ENCODE measurements at regions not wholly inside any gene's neighbourhood (a gene's known extent, or its start where the extent isn't known, plus 50 kb on each side); places are given as distances from the start of the nearest gene placed in this dataset.

- no peak for DNase-seq
Measured at GRCh38 chr2:71803398-71803797, 344.3 kb downstream of the CYP26B1 start.

GRCh38 chr2:71802556-71802955, 345.1 kb downstream of the CYP26B1 start:
- no peak for DNase-seq

DNA sequence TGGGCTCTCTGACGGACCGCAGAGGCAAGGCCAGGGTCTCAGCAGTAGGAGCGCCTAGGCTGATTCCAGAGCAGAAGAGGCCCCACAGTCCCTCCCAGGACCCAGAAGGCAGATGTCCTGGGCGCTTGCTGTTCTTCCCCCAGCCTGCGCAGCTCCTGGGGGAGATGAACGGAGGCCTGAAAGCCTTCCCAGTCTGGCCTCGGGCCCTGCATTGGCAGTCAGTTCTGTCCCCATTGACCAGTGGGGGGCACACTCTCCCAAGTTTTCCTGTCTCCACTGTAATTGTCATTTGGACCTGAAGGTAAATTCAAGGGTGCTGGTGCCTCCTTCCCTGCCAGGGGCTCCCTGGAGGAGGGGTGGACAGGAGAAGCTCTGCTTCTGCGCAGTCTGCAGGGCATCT, 345.7 kb downstream of the CYP26B1 start:
- peak; percentile 29 for DNase-seq

- DNase-seq: no peak
Measured at GRCh38 chr2:71801556-71801955, 346.1 kb downstream of the CYP26B1 start.

GRCh38 chr2:71800851-71801250, 346.8 kb downstream of the CYP26B1 start:
- DNase-seq: no peak

GRCh38 chr2:71800106-71800809, 346.9 kb downstream of the DYSF start:
- DNase-seq: no peak

DNA sequence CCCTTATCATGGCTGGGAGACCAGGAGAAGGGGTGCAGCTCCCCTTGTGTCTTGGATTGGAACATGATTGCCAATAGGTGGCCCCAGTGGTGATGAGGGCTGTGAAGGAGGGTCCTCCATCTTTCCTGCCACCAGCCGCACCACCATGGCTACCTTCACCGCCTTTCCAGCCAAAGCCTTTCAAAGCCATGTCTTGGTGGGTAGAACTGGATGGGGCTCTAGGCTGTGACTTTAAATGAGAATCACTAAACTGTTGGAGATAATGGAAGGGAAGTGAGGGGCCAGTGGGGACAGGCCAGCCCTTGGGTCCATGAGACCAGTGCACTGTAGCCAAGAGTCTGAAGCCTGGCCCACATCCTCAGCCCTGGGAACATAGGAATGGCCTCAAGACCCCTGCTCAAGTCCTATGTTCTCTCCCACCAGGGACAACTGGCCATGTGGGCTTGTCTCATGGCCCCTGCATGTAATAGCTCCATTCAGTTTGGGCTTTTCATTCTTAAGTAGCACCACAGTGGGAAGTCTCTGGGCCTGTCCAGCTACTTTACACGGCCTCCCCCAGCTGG, 345.7 kb downstream of the DYSF start:
- DNase-seq: no peak

- peak; percentile 68 for DNase-seq
Measured at GRCh38 chr2:71798266-71799012, 345.1 kb downstream of the DYSF start.

DNA sequence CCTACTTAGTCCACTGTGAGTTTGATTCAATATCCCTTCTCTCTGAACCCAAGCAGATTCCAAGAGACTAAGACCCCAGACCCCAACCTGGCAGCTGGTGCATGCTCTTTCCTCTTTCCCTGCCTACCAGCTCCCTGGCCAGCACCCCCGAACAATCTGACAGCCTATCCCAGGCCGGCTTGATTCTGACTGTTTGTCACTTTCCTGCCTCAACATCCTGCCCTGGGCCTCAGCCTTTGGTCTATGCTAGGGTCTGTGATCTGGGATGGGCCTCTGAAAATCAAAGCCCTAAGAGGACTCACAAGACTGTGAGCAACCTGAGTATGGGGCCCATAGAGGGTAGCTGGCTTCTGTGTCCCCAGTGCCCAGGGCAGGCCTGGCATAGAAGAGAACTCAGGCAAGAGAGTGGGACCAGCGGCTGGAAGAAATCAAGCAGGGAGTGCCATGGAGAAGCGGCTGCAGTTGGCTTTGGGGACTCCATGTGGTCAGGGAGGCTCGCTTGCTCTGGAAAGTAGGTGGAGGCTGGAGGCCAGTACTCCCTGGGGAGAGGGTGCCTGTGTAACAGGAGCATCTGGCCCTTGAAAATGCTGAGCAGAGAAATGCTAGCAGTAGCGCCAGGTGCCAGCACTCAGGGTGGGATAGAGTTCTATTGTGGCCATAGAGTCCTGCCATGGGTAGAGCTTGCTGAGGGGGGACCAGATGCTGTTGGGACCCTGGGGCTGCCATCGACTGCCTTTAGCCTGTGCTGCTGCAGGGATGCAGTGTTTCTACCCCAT, 343.9 kb downstream of the DYSF start:
- no peak for DNase-seq

DNA sequence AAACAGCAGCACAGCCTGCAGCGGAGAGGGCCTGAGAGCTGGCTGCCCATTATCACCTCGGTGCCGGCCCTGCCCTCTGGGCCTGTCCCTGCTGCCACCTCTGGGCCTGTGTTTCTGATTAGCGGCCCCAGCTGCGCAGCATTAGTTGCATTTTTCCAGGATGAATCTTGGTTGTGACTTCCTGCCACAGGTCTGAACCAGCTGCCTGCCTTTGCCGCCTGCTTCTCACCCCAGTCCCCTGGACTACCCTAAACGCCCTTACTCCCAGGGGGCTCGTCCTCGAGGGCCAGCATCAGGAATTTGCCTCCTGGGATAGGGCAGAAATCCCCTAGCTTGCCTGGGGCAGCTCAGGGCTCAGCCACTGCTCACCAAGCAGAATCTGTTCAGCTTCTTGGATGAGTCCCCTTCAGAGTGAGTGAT, 342.8 kb downstream of the DYSF start:
- no peak for DNase-seq

DNA sequence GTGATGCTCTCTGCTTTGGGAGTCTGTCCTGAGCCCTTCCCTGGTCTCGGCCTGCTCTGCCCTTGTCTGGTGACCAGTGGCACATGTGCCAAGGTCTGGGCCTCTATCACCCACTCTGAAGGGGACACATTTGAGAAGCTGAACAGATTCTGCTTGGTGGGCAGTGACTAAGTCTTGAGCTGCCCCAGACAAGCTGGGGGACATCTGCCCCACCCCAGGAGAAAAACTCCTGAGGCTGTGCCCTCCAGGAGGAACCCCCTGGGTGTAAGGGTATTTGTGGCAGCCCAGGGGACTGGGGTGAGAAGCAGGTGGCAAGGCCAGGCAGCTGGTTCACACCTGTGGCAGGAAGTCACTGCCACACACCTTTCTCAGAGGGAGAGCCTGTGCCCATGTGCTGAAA, 342.1 kb downstream of the DYSF start:
- DNase-seq: no peak

DNA sequence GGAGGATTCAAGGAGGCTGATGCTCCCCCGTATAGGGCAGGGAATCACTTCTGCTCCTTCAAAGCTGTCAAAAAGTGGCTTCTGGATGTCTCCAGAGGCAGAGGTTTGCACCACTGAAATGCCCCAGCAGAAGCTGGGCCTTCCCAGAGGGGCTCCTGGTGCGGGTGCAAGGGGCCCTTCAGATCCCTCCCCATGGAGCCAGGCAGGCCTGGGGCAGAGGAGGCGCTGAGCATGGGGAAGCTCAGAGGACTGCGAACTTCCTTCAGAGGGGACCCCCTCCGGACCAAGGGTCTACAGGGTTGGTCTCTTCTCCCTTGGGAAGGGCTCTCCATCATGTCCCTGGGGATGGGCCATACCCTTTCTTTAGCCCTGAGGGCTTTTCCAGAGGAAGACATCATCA, 341.2 kb downstream of the DYSF start:
- DNase-seq: no peak

DNA sequence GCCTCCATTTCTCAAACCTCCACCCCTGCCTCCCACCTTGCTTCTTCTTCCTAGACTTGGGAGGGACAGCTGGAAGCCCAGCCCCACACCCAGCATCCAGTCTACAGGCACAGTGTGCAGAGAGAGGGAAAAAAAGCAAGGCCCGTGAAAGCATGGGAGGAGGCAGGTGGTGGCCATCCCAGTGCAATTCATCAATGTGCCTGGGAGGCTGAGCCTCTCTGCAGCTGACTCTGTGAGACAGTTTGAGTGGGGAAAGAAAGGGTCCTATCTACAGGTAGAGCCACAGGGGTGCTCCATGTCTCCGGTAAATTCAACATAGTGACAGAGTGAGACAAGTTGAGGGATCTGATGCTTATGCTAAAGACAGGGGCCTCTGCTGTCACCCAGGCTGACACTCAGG, 340.6 kb downstream of the DYSF start:
- no peak for DNase-seq

- DNase-seq: no peak
Measured at GRCh38 chr2:71792926-71793761, 339.8 kb downstream of the DYSF start.

GRCh38 chr2:71791501-71792135, 338.3 kb downstream of the DYSF start:
- no peak for DNase-seq

GRCh38 chr2:71791061-71791450, 337.7 kb downstream of the DYSF start:
- no peak for DNase-seq

DNA sequence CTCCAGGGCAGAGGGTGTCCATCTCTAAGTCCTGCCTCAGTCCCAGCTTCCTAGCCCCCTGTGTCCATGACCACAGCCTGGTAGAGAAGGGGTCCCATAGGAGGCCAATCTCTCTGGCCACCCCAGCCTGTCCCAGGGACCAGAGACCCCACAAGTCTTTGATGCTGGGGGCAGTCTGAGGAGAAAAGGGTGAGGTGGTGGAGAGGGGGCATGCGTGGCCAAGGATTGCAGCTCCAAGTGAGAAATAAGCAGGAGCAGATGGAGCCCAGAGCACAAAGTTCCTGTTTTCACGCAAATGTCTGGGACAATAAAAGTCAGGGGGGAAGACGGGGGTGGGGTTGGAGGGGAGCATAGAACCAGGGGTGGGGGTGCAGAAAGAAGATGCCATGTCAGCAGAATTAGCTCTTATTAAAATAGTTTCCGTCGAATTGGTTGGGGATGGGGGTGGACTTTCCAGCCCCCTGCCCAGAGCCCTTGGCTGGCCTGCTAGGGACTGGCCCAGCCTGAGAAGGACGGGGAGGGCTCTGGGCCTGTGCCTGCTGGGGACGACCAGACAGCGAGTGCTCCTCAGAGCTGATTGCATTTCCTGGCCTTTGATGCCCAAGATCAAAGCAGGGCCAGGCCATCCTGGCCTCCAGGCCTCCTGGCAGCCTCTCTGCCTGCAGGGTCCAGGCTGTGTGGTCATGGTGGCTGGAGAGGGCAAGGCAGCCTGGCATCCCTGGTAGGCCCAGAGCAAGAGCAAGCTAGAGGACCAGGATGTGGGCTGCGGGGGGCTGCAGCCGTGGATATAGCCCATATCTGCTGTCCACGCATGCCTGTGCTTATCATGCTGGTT, 337.1 kb downstream of the DYSF start:
- no peak for DNase-seq

DNA sequence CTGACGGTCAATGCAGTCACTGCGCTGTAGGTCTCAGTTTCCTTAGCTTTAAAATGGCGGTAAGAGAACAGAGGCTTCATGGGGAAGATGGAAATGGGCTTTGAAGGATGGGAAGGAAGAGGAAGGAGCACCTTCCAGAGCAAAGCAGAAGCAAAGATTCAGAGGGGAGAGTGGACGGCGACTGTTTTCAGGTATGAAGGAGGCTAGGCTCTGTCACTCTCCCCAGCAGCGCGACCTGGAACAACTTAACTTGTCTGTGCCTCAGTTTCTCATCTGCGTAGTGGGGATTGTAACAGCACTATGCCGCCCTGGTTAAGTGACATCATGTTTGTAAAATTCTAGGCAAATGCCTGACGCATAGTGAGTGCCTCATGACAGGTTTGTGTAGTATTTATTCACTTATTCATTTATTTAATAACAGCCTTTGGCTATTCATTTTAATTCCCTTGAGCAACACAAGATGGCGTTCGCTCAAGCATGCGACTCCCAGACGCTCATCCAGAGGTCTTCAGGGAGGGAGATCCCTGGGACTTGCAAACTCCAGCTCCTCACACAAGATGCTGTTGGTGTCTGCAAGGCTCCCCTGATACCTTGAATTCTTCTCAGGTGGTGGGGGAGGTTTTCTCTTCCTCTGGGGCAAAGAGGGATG, 336.3 kb downstream of the DYSF start:
- no peak for DNase-seq

GRCh38 chr2:71788601-71789240, 335.4 kb downstream of the DYSF start:
- no peak for DNase-seq

DNA sequence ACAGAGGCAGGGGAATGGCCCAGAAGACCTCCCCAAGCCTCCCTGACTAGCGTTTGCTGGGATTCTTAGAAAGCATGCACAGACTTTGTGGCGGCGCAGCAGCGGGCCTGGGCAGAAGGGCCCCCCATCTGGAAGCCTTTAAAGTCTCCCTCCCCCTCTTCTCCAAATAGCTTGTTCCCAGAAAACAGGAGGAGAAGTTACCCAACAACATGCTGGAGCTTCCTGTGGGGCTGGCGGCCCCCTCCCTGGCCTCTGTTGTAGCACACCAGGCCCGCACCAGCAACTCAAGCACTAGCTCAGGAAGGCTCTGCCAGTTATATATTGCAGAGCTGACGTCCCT, 334.8 kb downstream of the DYSF start:
- DNase-seq: no peak

All from RPMI8226 (cell line).